ENCODE measurements at regions not wholly inside any gene's neighbourhood (a gene's known extent, or its start where the extent isn't known, plus 50 kb on each side); places are given as distances from the start of the nearest gene placed in this dataset.

GRCh38 chr3:95200384-95200783 is 1137.5 kb downstream of the NSUN3 start:
- TF ChIP-seq CTCF (IDR thresholded peaks at IDR 0.05) (no peak), POLR2A (IDR thresholded peaks at IDR 0.05) (no peak), POLR2AphosphoS5 (IDR thresholded peaks at IDR 0.05) (no peak)
